ENCODE measurements at regions not wholly inside any gene's neighbourhood (a gene's known extent, or its start where the extent isn't known, plus 50 kb on each side); places are given as distances from the start of the nearest gene placed in this dataset.

GRCh38 chr9:119803679-119804078 lies 434.4 kb upstream of the BRINP1 start:
- H3K4me2 ChIP-seq (replicated peaks; ENCODE audit: low read depth, low read length, poor library complexity, severe bottlenecking): no peak overlapping the region
- no peaks in the 10 kb centered on the region for H3K79me2 ChIP-seq (ENCODE audit: control insufficient read depth, insufficient read depth, low read length)
- DNase-seq: no peak
- H3K4me3 ChIP-seq (ENCODE audit: control extremely low read depth in 1 of 5, extremely low read depth in 1 of 5, insufficient read depth in 1 of 5, low read depth in 2 of 5, low read length in 4 of 5): no peak overlapping the region
- no peak overlapping the region for H3K27ac ChIP-seq (ENCODE audit: low read length in 2 of 2)
- Mint-ChIP-seq H3K9me3 (ENCODE audit: insufficient read depth) (no peaks in the 10 kb centered on the region), H3K27ac (no peak overlapping the region), H3K4me3 (no peak overlapping the region), H3K4me1 (no peaks in the 10 kb centered on the region), H3K27me3 (peaks cover 8% of the 10 kb centered on the region)
- ChIA-PET CTCF (no interaction called here), POLR2A (no interaction called here)
- H2AFZ ChIP-seq (ENCODE audit: insufficient read depth, low read depth, low read length, poor library complexity, severe bottlenecking): no peak overlapping the region
- TF ChIP-seq CTCF (IDR thresholded peaks at IDR 0.05) (no peak), EZH2 (IDR thresholded peaks at IDR 0.05; ENCODE audit: borderline replicate concordance, insufficient read depth, low read depth, low read length, poor library complexity, severe bottlenecking) (no peak)
- WGBS (ENCODE audit: insufficient coverage): no CpG with 5 or more reads among the region's 1 CpG
- no peaks in the 10 kb centered on the region for H3K36me3 ChIP-seq (replicated peaks in 1 of 2; ENCODE audit: control extremely low read depth in 1 of 2, control insufficient read depth in 1 of 2, extremely low read depth in 1 of 2, insufficient read depth in 2 of 2, low read length in 1 of 2)
- intact Hi-C loops (cut with micrococcal nuclease): no loop called here
- no peaks in the 10 kb centered on the region for H3K4me1 ChIP-seq (ENCODE audit: control insufficient read depth in 2 of 2, insufficient read depth in 2 of 2, low read length in 2 of 2)
- no peaks in the 10 kb centered on the region for H4K20me1 ChIP-seq (ENCODE audit: control insufficient read depth, insufficient read depth, low read length, poor library complexity, severe bottlenecking)
- H3K9ac ChIP-seq (ENCODE audit: low read length): no peak overlapping the region
- H3K9me3 ChIP-seq (ENCODE audit: control extremely low read depth in 1 of 3, control insufficient read depth in 2 of 3, insufficient read depth in 1 of 3, low read length in 2 of 3): no peaks in the 10 kb centered on the region
- ATAC-seq (ENCODE audit: low read depth): no peak
- H3K27me3 ChIP-seq (replicated peaks in 1 of 4; ENCODE audit: control extremely low read depth in 1 of 4, control insufficient read depth in 3 of 4, insufficient read depth in 4 of 4, low read length in 3 of 4): peaks cover 0 to 2% (median 0%) of the 10 kb centered on the region in 4 experiments

GRCh38 chr9:119802621-119803020 lies 433.4 kb upstream of the BRINP1 start:
- Histone ChIP-seq H3K36me3 (replicated peaks in 1 of 2; ENCODE audit: control extremely low read depth in 1 of 2, control insufficient read depth in 1 of 2, extremely low read depth in 1 of 2, insufficient read depth in 2 of 2, low read length in 1 of 2) (no peaks in the 10 kb centered on the region), H3K9ac (ENCODE audit: low read length) (no peak overlapping the region), H3K79me2 (ENCODE audit: control insufficient read depth, insufficient read depth, low read length) (no peaks in the 10 kb centered on the region), H3K27ac (ENCODE audit: low read length in 2 of 2) (no peak overlapping the region), H3K4me3 (ENCODE audit: control extremely low read depth in 1 of 5, extremely low read depth in 1 of 5, insufficient read depth in 1 of 5, low read depth in 2 of 5, low read length in 4 of 5) (no peak overlapping the region), H4K20me1 (ENCODE audit: control insufficient read depth, insufficient read depth, low read length, poor library complexity, severe bottlenecking) (no peaks in the 10 kb centered on the region), H3K9me3 (ENCODE audit: control extremely low read depth in 1 of 3, control insufficient read depth in 2 of 3, insufficient read depth in 1 of 3, low read length in 2 of 3) (no peaks in the 10 kb centered on the region), H3K4me1 (ENCODE audit: control insufficient read depth in 2 of 2, insufficient read depth in 2 of 2, low read length in 2 of 2) (no peaks in the 10 kb centered on the region), H3K27me3 (replicated peaks in 1 of 4; ENCODE audit: control extremely low read depth in 1 of 4, control insufficient read depth in 3 of 4, insufficient read depth in 4 of 4, low read length in 3 of 4) (peaks cover 0 to 2% (median 0%) of the 10 kb centered on the region in 4 experiments), H2AFZ (ENCODE audit: insufficient read depth, low read depth, low read length, poor library complexity, severe bottlenecking) (no peak overlapping the region), H3K4me2 (replicated peaks; ENCODE audit: low read depth, low read length, poor library complexity, severe bottlenecking) (no peak overlapping the region)
- ChIA-PET CTCF (no interaction called here), POLR2A (no interaction called here)
- H3K4me1 Mint-ChIP-seq: no peaks in the 10 kb centered on the region
- H3K4me3 Mint-ChIP-seq: no peak overlapping the region
- H3K27ac Mint-ChIP-seq: no peak overlapping the region
- WGBS (ENCODE audit: insufficient coverage): 61% methylated on average over 5 of the region's 6 CpGs
- TF ChIP-seq CTCF (IDR thresholded peaks at IDR 0.05) (no peak), EZH2 (IDR thresholded peaks at IDR 0.05; ENCODE audit: borderline replicate concordance, insufficient read depth, low read depth, low read length, poor library complexity, severe bottlenecking) (no peak)
- DNase-seq (no peak), ATAC-seq (ENCODE audit: low read depth) (no peak)
- peaks cover 4% of the 10 kb centered on the region for H3K27me3 Mint-ChIP-seq
- H3K9me3 Mint-ChIP-seq (ENCODE audit: insufficient read depth): no peaks in the 10 kb centered on the region
- intact Hi-C loops (cut with micrococcal nuclease): no loop called here
